DOHH2 (cell line): ENCODE measurements at regions not wholly inside any gene's neighbourhood (a gene's known extent, or its start where the extent isn't known, plus 50 kb on each side); places are given as distances from the start of the nearest gene placed in this dataset.

Experiments
- H3F3A ChIP-seq: fragments of 200-600 bp; sonication (generic), shearing (Covaris generic); 2 replicates; pipeline ENCODE4 v1.6.0; 2016; ENCODE audit warnings: antibody characterized with exemption, mild to moderate bottlenecking; ENCODE audit not compliant: control insufficient read depth, insufficient read depth
- H3K27ac ChIP-seq: fragments of 200-600 bp; sonication (generic); 2 replicates; pipeline ENCODE4 v1.5.1; 2014; ENCODE audit warnings: low read depth, mild to moderate bottlenecking, low read length, moderate library complexity
- H3K27me3 ChIP-seq: fragments of 200-600 bp; sonication (generic); 2 replicates; pipeline ENCODE4 v1.6.1; 2014; ENCODE audit warnings: mild to moderate bottlenecking, low read length, mixed read lengths; ENCODE audit not compliant: control insufficient read depth
- H3K36me3 ChIP-seq: fragments of 200-600 bp; sonication (generic); 2 replicates; pipeline ENCODE4 v1.6.1; 2014; ENCODE audit warnings: mild to moderate bottlenecking, low read length, moderate library complexity, mixed read lengths; ENCODE audit not compliant: control insufficient read depth
- H3K4me1 ChIP-seq: fragments of 200-600 bp; sonication (generic); 2 replicates; pipeline ENCODE4 v1.6.1; 2014; ENCODE audit warnings: mild to moderate bottlenecking, low read length, mixed read lengths; ENCODE audit not compliant: control insufficient read depth
- H3K4me2 ChIP-seq: fragments of 200-600 bp; sonication (generic); 2 replicates; pipeline ENCODE4 v1.6.0; 2014; ENCODE audit warnings: mild to moderate bottlenecking, low read length, moderate library complexity
- H3K4me3 ChIP-seq: fragments of 200-600 bp; sonication (generic); 2 replicates; pipeline ENCODE4 v1.5.1; 2014; ENCODE audit warnings: mild to moderate bottlenecking, low read length, mixed read lengths
- H3K79me2 ChIP-seq: fragments of 200-600 bp; sonication (generic); 2 replicates; pipeline ENCODE4 v1.6.1; 2014; ENCODE audit warnings: mild to moderate bottlenecking, low read length, mixed read lengths; ENCODE audit not compliant: control insufficient read depth
- H3K9me2 ChIP-seq: fragments of 200-600 bp; sonication (generic); replicated peaks from 2 replicates; pipeline ENCODE4 v1.6.1; 2014; ENCODE audit warnings: mild to moderate bottlenecking, low read length, mixed read lengths; ENCODE audit not compliant: control insufficient read depth
- H3K9me3 ChIP-seq: fragments of 200-600 bp; sonication (generic); 2 replicates; pipeline ENCODE4 v1.6.1; 2014; ENCODE audit warnings: antibody characterized with exemption, low read length, mixed read lengths; ENCODE audit not compliant: control insufficient read depth, insufficient read depth
- H4K20me1 ChIP-seq: fragments of 200-600 bp; sonication (generic); 2 replicates; pipeline ENCODE4 v1.6.0; 2014; ENCODE audit warnings: low read depth, mild to moderate bottlenecking, antibody characterized with exemption, low read length, moderate library complexity; ENCODE audit not compliant: control insufficient read depth, insufficient read depth
- CTCF ChIP-seq: fragments of 200-600 bp; sonication (generic); IDR thresholded peaks from one replicate; pipeline ENCODE4 v1.5.1; 2014; ENCODE audit warnings: antibody characterized with exemption, mild to moderate bottlenecking, low read depth, low read length; ENCODE audit not compliant: poor library complexity, severe bottlenecking
- EZH2phosphoT487 ChIP-seq: fragments of 200-600 bp; sonication (generic); IDR thresholded peaks from 2 replicates; pipeline ENCODE4 v1.6.1; 2017; ENCODE audit warnings: borderline replicate concordance, mild to moderate bottlenecking, antibody characterized with exemption, low read length, moderate library complexity, mixed read lengths

GRCh38 chr1:218847089-218847768, 326.4 kb upstream of the LYPLAL1 start:
- H3K27ac ChIP-seq, result no peak overlapping the region
- H3K79me2 ChIP-seq, result no peaks in the 10 kb centered on the region
- H3K4me2 ChIP-seq, result no peak overlapping the region
- no peaks in the 10 kb centered on the region for H4K20me1 ChIP-seq
- H3K36me3 ChIP-seq, result no peaks in the 10 kb centered on the region
- H3K9me3 ChIP-seq, result no peaks in the 10 kb centered on the region
- H3F3A ChIP-seq, result no peaks in the 10 kb centered on the region
- H3K4me1 ChIP-seq, result no peaks in the 10 kb centered on the region
- no peak for TF ChIP-seq CTCF
- TF ChIP-seq EZH2phosphoT487, result no peak
- no peaks in the 10 kb centered on the region for H3K9me2 ChIP-seq
- no peaks in the 10 kb centered on the region for H3K27me3 ChIP-seq
- no peak overlapping the region for H3K4me3 ChIP-seq

- Histone ChIP-seq H4K20me1 (no peaks in the 10 kb centered on the region), H3K36me3 (no peaks in the 10 kb centered on the region), H3K27ac (no peak overlapping the region), H3K27me3 (no peaks in the 10 kb centered on the region), H3K79me2 (no peaks in the 10 kb centered on the region), H3K4me1 (no peaks in the 10 kb centered on the region), H3K9me2 (no peaks in the 10 kb centered on the region), H3K9me3 (no peaks in the 10 kb centered on the region), H3F3A (no peaks in the 10 kb centered on the region), H3K4me2 (no peak overlapping the region), H3K4me3 (no peak overlapping the region)
- TF ChIP-seq CTCF (no peak), EZH2phosphoT487 (no peak)
These were observed 325.7 kb upstream of the LYPLAL1 start for GRCh38 chr1:218848009-218848408.

GRCh38 chr1:218850367-218850766, 323.3 kb upstream of the LYPLAL1 start:
- Histone ChIP-seq H3K4me2 (no peak overlapping the region), H3K9me3 (no peaks in the 10 kb centered on the region), H3K9me2 (no peaks in the 10 kb centered on the region), H3K27ac (no peak overlapping the region), H3F3A (no peaks in the 10 kb centered on the region), H3K4me3 (no peak overlapping the region), H3K79me2 (no peaks in the 10 kb centered on the region), H3K4me1 (no peaks in the 10 kb centered on the region), H3K36me3 (no peaks in the 10 kb centered on the region), H4K20me1 (no peaks in the 10 kb centered on the region), H3K27me3 (no peaks in the 10 kb centered on the region)
- TF ChIP-seq EZH2phosphoT487, result no peak
- TF ChIP-seq CTCF, result no peak
